ENCODE measurements at regions not wholly inside any gene's neighbourhood (a gene's known extent, or its start where the extent isn't known, plus 50 kb on each side); places are given as distances from the start of the nearest gene placed in this dataset.

GRCh38 chr11:15903246-15903645 lies 453.1 kb downstream of the SOX6 start:
- intact Hi-C loops (cut with micrococcal nuclease) = no loop called here
- TF ChIP-seq CTCF (IDR thresholded peaks at IDR 0.05) = no peak
- H3K4me1 ChIP-seq (ENCODE audit: control insufficient read depth in 1 of 2, insufficient read depth in 2 of 2, low read length in 2 of 2) = peaks cover 2 to 6% of the 10 kb centered on the region in 2 donors
- peaks cover 16% of the 10 kb centered on the region for H3K4me1 Mint-ChIP-seq
- peaks cover 0 to 2% (median 0%) of the 10 kb centered on the region in 3 donors for H3K27me3 Mint-ChIP-seq (ENCODE audit: low read depth in 3 of 3)
- H3K4me2 ChIP-seq (replicated peaks; ENCODE audit: extremely low read depth, low read length, poor library complexity, severe bottlenecking) = no peak overlapping the region
- no peaks in the 10 kb centered on the region for H3K9me3 ChIP-seq (replicated peaks in 1 of 2; ENCODE audit: control insufficient read depth in 1 of 2, insufficient read depth in 1 of 2, low read length in 2 of 2)
- no peaks in the 10 kb centered on the region for H4K20me1 ChIP-seq (ENCODE audit: insufficient read depth, low read length)
- H3K36me3 ChIP-seq (replicated peaks in 1 of 2; ENCODE audit: control insufficient read depth in 1 of 2, insufficient read depth in 2 of 2, low read length in 2 of 2) = no peaks in the 10 kb centered on the region
- no peak overlapping the region for H2AFZ ChIP-seq (ENCODE audit: insufficient read depth, low read depth, low read length, poor library complexity, severe bottlenecking)
- no peak overlapping the region for H3K4me3 Mint-ChIP-seq
- no peaks in the 10 kb centered on the region for H3K79me2 ChIP-seq (ENCODE audit: insufficient read depth, low read length)
- H3K27ac ChIP-seq (ENCODE audit: low read depth in 1 of 2, low read length in 2 of 2) = no peak overlapping the region
- DNase-seq = no peak
- no peaks in the 10 kb centered on the region for H3K27me3 ChIP-seq (ENCODE audit: control insufficient read depth in 2 of 2, insufficient read depth in 2 of 2, low read length in 2 of 2)
- no peaks in the 10 kb centered on the region for H3K36me3 Mint-ChIP-seq
- 86% methylated on average over 1 of the region's 2 CpGs for WGBS (ENCODE audit: insufficient coverage)
- H3K27ac Mint-ChIP-seq = no peak overlapping the region
- peaks cover 0 to 4% (median 0%) of the 10 kb centered on the region in 7 donors for H3K9me3 Mint-ChIP-seq
- no peak overlapping the region for H3K4me3 ChIP-seq (replicated peaks in 1 of 3; ENCODE audit: low read depth in 2 of 3, low read length in 3 of 3)
- no peak overlapping the region for H3K9ac ChIP-seq (ENCODE audit: insufficient read depth, low read length, poor library complexity, severe bottlenecking)

DNA sequence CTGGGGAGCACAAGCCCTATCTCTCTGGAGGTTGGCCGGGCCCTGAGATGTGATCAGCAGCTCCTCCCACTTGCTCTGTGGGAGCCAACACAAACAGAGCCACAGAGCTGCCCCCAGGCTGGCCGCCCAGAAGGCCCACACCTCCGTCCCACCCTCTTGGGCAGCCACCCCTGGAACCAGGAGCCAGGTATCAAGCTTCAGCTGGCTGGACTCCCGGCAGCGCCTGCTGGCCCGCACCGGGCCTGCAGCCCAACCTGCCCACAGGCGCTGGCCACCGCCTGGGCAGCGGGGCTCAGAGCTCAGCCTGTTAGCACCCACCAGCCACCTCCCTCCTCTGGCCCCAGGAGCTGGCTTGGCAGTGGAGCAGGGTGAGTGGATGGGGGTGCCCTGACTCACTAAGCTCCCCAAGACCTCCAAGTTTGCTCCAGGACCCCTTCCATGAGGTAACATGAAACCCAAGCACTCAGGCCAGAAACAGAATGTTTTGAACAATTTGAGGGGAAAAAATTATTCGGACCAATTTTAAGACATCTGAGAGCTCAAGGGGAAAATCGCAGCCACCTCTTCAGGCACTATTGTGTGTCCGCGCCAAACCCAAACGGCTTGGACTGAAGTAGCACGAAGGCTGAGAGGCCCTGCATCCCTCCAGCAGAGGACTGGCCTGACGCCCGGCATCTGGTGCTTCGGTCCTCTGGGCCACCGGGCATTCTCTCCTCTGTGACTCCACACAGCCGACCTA lies 450.8 kb downstream of the SOX6 start:
- Histone ChIP-seq H3K4me1 (ENCODE audit: control insufficient read depth in 1 of 2, insufficient read depth in 2 of 2, low read length in 2 of 2) (peaks cover 4 to 10% of the 10 kb centered on the region in 2 donors), H3K36me3 (replicated peaks in 1 of 2; ENCODE audit: control insufficient read depth in 1 of 2, insufficient read depth in 2 of 2, low read length in 2 of 2) (no peaks in the 10 kb centered on the region), H3K9ac (ENCODE audit: insufficient read depth, low read length, poor library complexity, severe bottlenecking) (no peak overlapping the region), H3K4me2 (replicated peaks; ENCODE audit: extremely low read depth, low read length, poor library complexity, severe bottlenecking) (no peak overlapping the region), H3K9me3 (replicated peaks in 1 of 2; ENCODE audit: control insufficient read depth in 1 of 2, insufficient read depth in 1 of 2, low read length in 2 of 2) (no peaks in the 10 kb centered on the region), H3K27me3 (ENCODE audit: control insufficient read depth in 2 of 2, insufficient read depth in 2 of 2, low read length in 2 of 2) (no peaks in the 10 kb centered on the region), H3K79me2 (ENCODE audit: insufficient read depth, low read length) (no peaks in the 10 kb centered on the region), H2AFZ (ENCODE audit: insufficient read depth, low read depth, low read length, poor library complexity, severe bottlenecking) (no peak overlapping the region), H3K27ac (ENCODE audit: low read depth in 1 of 2, low read length in 2 of 2) (no peak overlapping the region), H3K4me3 (replicated peaks in 1 of 3; ENCODE audit: low read depth in 2 of 3, low read length in 3 of 3) (no peak overlapping the region), H4K20me1 (ENCODE audit: insufficient read depth, low read length) (no peaks in the 10 kb centered on the region)
- Mint-ChIP-seq H3K4me3 (no peak overlapping the region), H3K4me1 (peaks cover 18% of the 10 kb centered on the region), H3K27ac (no peak overlapping the region), H3K36me3 (no peaks in the 10 kb centered on the region), H3K9me3 (peaks cover 0 to 4% (median 0%) of the 10 kb centered on the region in 7 donors), H3K27me3 (ENCODE audit: low read depth in 3 of 3) (peaks cover 0 to 2% (median 0%) of the 10 kb centered on the region in 3 donors)
- DNase-seq = no peak
- intact Hi-C loops (cut with micrococcal nuclease) = no loop called here
- WGBS (ENCODE audit: insufficient coverage) = 93% methylated on average over 14 of the region's 21 CpGs
- no peak for TF ChIP-seq CTCF (IDR thresholded peaks at IDR 0.05)
